Eye (tissue), 1 donor: ENCODE measurements at regions not wholly inside any gene's neighbourhood (a gene's known extent, or its start where the extent isn't known, plus 50 kb on each side); places are given as distances from the start of the nearest gene placed in this dataset.

ENCODE experiments used
- DNase-seq: peaks from one replicate; pipeline ENCODE4 v3.0.0-alpha.2; 2015

DNA sequence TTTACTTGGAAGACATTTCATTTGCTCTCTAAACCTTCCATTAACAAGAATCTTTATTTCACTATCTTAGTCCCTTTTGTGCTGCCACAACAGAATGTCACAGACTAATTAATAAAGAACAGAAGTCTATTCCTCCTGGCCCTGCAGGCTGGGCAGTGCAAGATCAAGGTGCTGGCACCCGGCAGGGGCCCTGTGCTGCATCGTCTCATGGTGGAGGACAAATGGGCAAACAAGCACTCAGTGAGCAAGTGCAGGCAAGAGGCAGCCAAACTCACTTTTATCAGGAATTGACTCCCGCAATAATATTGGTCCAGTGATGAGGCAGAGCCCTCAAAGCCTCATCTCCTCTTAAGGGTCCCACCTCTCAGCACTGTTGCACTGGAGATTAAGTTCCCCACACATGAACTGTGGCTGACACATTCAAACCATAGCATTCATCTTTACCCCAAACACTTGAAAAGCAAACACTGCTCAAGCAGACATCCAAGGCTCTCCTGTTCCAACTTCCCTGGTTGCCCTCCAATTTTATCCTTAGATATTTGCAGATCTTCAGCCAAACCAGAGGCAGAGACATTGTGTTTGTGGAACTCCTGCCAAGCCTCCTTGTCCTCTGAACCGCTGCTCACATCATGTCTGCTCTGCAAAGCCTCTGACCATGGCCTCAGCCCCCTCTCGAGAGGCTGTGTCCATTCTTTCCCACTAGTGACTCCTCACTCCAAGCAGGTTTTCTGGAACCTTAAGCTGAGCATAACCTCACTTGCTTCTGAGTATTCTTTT, 404.4 kb upstream of the SOX11 start:
- DNase-seq, result no peak

DNA sequence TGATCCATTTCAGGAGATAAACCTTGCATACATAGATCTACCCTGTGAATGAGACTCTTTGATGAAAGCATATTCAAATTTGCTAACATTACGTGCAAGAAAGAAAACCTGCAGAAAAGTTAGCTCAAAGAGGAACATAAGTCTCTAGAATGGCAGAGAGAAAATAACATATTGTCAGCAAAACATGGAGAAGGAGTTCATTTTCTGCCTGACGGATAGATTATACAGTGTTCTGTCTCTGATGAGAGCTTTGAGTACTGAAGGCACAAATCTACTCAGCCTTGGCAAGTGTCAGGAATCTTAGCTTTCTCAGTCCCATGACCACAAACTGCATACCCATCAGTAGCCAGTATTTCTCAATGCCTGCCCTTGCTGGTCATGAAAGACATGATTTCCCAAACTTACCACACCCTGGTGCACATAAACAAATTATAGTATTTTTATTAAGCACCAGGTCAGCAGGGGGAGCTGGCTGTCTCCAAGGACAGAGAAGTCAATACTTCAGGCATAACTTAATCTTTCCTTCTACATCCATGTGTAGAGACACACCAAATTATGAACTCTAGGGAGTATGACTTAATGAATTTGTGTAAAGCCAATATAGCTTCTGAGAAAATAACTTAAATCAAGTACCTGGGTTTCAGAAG, 401.2 kb upstream of the SOX11 start:
- DNase-seq, result no peak

DNA sequence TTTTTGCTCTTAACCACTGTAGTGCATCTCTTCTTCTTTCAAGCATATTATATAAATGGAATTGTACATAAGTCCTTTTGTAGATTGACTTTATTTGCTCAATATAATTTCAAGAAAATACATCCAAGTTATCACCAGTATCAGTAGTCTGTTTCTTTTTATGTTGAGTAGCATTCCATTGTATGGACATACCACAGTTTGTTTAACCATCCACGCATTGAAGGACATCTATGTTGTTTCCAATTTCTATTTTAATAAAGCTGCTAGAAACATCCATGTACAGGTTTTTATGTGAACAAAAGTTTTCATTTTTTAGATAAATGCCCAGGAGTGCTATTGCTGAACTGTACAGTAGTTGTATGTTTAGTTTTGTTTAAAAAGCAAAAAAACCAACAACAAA, 387.5 kb upstream of the SOX11 start:
- DNase-seq, result no peak

DNA sequence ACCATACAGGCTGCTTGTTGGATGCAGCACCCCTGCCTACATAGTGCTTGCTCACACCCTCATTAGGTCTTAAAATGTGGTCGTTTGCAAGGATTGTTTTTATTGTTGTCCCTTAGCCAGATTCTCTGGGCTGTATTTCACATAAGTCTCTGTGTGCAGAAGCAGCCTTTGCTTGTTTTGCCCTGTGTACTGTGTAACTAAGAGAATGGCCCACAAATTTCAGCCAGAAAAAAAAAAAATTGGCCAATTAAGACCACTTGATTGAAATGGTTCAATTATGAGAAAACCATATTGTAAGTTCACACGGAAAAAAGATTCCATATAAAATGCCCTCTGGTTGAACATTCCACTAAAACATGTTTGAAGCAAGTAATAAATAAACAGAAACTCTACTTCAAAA, 377.1 kb upstream of the SOX11 start:
- DNase-seq, result peak; percentile 52

DNA sequence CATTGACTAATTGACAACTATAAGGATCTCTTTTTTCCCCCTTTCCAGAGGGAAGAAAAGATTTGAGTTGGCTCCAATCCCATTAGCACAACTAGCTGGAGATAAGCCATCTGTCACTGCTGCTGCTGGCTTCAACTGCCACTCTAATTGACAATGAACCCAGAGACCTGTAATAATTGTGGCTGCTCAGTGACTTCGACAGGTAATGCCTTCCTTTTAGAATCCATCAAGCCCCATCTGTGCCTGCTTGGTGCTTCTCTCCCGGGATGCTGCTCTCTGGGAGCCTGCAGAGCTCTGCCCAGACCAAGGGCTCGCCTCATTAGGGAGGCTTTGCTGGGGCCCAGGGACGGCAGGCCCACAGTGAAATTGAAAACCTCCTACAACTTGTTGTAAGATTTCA, 376.7 kb upstream of the SOX11 start:
- peak; percentile 88 for DNase-seq

DNA sequence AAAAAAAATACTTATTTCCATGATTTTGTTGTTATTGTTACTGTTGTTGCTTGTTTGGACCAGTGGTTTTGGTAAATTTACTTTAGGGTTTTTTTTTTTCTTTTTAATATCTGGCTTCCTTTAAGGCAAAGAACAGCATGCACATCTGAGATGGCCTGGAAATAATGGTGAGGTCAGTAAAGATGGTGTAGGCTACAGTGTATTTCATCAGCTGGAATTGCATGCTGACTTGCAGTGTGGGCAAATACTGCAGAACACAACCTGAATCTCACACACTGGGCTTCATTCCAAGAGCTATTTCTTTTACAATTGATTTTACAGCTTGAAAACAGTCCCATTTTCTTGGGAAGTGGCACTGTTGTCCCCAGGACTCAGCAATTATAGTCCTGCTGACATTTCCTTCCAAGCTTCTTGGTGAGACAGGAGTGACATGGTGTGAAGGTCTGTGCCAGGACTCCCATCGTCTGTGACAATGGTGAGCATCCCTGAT, 376.1 kb upstream of the SOX11 start:
- DNase-seq, result no peak

DNA sequence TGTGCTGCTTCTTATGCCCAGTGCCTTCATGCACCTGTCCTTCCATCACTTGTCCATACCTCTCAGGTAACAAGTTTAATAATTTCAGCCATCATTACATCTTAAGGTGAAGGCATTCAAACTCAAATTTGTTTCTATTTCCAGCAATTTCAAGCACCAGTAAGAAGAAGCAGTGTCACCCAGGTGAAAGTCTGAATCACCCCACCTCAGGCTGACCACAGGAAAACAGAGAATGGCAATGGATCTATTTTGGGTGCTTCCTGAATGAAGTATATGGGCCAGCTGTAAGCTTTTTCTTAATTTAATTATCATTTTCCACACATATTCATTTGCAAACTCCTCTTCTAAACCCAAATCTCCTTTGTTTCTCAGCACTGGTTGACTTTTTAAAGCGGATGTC, 372.7 kb upstream of the SOX11 start:
- no peak for DNase-seq

DNA sequence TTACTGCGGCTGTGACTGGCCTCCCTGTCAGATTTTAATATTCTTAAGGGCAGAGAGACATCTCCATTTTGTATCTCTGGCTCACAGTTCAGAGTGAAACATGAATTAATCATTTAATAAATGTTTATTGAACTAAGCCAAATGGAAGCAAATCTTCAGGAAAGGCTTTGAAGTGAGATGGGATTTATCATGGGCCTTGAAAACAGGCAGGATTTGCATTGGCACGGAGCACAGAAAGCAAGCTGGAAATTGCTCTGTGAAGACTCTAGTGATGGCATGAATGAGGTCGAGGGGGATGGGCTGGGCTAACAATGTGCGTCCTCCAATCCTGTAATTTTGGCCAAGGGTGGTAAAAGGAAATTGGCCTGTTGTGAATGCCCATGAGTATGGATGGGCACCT, 369.8 kb upstream of the SOX11 start:
- DNase-seq, result no peak

DNA sequence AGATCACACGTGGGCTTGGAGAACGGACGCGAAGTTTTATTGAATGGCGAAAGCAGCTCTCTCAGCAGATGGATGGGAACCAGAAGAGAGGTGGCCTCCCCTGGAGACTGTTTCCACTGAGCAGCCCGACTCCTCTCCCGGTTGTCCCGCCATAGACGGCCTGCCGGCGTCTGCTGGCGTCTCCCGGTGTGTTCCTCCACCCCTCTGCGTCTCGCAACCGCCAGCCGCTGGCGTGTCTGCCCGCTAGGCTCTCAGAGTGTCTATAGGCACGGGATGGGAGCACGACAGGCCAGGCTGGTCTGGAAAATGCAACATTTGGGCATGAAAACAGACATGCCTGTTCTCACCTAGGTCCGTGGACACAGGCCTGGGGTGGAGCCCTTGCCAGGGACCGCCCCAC, 366.7 kb upstream of the SOX11 start:
- DNase-seq, result no peak

DNA sequence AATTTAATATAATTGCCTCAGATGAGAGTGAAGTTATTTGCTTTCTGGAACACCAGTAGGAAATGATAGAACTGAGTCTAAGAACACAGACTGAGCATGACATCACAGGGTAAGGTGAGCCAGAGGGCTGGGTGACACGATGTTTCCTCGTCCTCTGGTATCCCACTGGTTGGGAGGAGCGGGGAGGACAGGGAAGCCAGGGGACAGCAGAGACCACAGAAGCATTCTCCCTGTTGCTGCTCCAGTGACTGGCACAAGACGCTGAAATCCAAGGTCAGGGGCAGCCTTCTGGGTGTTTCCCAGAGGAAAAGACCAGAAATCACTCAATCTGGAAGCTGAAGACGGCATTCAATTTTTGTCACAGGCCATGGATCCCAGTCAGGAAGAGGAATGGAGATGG, 363.4 kb upstream of the SOX11 start:
- DNase-seq, result peak; percentile 23

DNA sequence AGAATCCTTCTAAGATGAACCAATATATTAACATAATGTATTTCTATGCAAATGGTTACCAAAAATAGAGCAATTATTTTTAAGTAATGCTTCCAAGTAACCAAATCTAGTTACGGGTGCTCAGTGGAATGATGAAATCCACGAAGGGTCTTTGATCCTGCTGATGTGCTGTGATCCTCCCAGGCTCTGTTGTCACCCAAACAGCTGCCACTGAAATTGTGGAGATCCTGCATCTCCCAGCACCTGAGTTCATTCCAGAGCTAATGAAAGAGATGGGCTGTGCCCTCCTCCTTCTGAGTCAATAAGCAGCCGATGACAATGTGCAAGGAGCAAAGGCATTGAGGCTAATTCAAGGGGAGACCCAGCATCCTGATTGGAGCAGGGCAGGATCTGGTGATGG, 362.4 kb upstream of the SOX11 start:
- DNase-seq, result no peak

DNA sequence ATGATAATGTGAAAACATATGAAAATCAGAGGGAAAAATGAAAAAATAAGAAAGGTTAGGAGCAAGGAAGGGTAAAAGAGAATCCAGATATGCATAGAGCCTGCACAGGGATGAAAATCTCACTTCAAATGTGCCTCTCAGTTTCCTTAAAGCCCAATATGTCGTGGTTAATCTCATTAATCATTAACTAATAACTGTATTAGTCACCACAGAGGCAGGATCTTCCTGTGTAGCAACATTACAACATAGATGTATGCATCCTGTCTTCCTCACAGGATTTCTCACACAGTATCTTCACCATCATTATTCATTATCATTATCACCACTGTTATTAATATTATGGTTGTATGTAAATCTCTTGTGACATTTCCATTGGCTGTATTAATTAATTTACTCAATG, 361.2 kb upstream of the SOX11 start:
- no peak for DNase-seq

DNA sequence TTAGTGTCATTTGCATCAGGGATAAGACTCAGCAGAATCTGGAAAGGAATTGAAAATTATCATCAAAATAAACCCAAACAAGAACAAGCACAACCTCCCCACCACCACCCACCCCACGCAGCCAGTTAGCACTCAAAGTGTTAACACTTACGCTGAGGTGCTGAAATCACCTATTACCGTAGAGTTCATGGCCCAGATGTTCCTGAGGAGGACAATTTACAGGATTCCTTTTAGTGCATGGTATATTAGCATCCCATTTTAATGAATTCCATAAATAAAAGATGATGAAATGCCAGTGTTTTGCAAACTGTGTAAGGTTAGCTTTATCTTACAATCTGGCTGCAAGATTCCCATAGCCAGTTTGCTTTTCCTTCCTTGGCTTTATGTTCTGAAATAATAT, 359.3 kb upstream of the SOX11 start:
- DNase-seq, result no peak

DNA sequence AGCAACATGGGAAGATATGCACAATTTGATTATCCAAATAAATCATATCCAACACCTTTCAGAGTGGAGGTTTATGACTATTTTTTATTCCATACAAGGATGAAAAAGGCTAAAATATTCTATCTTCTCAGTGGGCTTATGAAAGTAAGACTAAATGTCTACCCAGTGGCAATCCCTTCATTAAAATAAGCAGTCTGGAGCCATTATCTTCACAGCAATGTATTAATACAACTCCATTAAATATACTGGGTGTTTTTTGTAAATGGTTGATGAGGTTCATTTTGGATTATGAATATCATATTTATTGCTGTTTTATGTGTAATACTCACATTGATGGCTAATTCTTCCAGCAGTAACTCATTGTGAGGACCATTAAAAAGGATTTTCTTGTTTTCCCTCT, 352.7 kb upstream of the SOX11 start:
- no peak for DNase-seq

DNA sequence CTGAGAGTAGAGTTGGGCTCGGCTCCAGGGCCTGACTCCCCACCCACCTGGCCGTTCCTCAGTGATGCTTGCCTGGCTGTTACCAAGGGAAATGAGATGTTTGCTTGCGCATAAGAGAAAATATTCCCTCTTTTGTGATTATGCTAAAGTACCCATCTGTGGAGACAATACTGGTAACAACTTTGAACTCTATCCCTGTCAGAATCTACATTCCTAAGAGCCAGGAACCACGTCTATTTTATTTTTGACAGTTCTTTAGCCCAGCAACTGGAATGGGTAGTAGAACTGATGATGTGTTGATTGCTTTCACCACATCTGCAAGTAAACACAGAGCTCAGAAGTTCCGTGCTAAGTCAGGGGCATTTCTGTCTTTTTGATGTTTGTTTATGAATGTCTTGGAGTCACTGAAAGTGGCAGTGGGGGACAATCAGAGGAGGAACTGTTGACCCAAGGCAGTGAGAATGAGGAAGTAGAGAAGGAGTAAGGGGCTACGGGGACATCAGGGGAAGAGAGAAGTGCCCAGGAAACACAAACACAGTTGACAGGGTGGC, 348.3 kb upstream of the SOX11 start:
- no peak for DNase-seq

DNA sequence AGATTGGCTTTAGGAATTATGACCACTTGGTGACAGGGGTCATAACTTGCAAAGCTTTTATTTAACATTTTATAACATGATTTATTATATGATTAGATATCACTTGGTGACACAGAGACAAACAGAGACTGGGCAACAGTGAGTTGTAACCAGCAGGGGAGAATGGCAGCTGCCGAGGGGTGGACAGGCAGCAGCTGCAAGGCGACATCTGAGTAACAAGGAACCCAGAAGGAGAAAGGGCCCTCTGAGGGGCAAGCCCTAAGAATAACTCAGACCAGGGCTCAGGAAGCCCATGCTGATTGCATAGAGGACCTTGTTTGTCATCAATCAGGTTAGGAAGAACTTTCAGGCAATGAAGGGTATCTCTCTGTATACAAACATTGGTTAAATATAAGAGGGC, 339.9 kb upstream of the SOX11 start:
- no peak for DNase-seq

DNA sequence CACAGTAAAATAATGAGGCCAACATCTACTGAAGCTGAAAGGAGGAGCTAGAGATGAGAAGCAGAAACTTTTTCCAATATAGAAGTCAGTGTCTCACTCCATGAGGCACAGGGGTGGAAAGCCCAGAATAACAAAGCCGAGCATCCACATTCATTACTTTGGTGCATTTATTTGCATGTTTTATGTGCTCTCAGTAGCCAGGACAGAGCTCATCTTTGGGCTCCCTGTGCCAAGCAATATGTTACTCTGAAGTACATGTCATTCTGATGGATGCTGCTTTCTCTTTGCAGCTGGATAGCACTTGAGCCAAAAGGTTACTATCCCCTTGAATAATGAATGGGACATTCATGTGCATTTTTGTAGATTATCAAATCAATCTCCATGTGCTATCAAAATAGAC, 338.6 kb upstream of the SOX11 start:
- DNase-seq, result no peak

DNA sequence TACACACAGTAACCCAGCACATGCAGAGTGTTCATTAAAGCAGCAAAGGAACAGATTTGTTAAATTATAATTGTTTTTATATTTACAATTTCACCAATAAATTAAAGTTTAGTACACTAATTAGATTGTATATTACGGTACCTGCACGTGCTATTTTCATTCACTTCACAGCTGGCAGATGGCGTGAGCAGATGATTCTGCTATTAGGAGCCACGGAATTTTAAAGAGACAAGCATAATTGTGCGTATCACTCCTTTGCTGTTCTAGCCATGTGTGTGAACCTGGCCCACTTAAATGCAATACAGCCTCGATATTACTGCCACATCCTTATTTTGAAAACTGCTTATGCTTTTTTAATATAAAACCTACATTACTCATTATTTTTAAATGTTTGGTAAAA, 332.8 kb upstream of the SOX11 start:
- no peak for DNase-seq

DNA sequence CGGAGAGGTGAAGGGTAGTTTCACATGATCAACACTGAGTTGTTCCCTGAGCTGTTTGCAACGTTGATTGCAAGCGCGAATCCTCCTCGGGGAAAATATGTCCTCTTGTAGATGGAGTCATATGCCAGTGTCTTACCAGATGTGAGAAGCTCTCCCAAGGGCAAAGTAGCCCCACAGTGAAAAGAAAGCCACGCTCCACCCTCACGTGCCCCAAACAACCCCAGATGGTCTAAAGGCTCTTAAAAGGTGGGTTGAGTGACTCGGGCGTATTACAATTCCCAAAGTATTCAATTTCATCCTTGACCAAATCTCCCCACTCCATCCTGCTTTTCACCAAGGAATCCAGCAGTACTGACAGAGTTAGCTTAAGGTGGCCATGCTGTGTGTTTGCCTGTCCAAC, 332.1 kb upstream of the SOX11 start:
- DNase-seq, result peak; percentile 72

DNA sequence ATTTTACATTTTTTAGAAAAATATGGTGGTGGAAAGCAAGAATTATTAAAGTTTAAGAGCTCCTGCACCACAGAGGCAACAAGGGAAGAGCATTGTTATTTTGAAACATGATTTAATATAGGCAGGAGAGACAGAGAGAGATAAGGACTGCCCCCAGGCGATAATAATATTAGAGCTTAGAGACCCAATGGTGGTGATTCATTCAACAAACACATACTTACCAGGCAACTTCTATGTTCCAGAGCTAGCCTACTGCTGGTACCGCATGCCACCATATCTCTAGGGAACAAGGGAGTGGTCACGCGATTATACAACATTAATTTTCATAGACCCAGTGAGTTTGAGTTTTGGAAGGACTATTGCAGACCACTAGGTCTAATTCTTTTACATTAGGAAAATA, 327.8 kb upstream of the SOX11 start:
- no peak for DNase-seq

DNA sequence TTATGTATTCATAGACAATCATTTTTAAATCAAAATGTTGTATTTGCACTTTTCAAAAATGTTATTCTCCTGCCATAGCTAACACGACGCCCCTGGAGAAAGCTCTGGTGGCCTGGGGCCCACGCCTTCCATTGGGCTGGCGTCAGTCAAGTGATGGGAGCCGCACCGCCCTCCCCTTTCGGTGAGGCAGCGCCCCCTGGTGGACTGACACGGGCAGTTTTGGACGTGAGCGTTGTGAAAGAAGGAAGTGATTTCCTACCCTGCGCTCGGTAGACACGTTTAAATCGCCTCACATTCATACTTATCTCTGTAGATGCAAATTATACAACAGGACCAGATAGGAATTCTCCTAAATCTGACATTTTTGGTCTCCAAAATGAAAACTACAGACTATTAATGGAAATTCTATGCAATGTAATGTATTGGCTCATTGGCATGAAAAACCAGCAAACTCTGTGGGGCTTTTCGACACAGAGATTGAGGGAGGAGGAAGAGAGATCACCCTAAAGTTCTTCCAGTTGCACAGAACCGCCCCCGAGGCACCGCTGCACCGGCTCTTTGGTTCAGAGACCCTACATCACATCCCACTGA, 326.2 kb upstream of the SOX11 start:
- peak; percentile 93 for DNase-seq

DNA sequence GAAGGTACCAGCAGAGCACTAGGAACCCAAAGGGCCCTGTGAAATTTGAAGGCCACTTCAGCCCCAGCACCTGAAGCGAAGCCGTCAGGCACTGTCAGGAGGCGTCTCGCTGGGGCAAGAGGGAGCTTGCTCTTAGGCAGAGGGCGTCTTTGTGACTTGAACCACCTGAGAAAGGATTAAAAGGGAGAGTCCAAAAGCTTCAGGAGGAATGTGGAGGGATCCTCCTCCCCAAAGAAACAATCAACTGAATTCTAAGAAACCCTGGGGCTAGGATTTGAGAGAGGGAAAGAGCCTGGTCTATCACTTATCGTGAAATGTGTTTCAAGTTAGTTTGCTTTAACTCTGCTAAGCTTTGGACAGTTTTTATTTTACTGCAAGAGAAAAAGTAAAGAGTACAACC, 324.9 kb upstream of the SOX11 start:
- no peak for DNase-seq

DNA sequence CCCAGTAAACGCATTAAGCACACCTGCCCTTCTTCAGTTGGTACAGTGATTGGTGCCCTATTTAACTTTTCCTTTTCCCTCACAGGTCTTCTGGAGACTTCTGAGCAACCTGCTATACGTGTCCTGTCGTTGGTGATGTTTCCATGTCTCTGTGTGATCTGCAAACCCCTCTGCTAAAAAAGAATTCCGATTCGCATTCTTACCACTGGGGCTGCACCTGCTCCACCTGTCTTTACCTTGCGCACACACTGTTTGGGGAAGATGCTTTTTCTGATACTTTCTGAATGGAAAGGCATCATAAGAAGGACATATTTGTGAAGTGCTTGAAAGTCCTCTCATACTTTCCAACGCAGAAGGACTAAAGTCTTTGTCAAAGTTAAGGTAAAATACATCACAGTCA, 323.9 kb upstream of the SOX11 start:
- DNase-seq, result no peak

DNA sequence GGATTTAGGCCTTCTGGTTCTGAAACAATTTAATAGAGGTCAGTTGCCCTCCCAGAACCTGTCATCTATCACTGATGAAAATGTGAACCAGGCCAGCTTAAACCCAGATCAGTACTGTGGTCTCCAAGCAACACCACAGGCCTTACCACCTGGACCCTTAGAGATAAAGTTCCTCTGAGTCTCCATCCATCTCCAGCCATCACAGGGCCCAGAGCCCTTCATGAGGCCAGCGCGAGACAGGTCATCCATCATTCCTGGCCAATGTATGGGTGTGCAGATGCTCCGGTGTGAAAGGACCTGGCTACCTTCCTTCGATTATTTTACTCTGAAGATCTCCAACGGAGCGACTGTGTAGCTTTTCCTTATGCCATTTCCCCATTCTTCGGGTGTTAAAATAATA, 322.7 kb upstream of the SOX11 start:
- no peak for DNase-seq
